Activated T-cell treated with anti-CD3 and anti-CD28 coated beads, Interleukin-2, amount 50 U/mL, for 72 hours (primary cell): ENCODE measurements at regions not wholly inside any gene's neighbourhood (a gene's known extent, or its start where the extent isn't known, plus 50 kb on each side); places are given as distances from the start of the nearest gene placed in this dataset.
"Not testable (repeated sequence)": the region's sequence is repeated elsewhere in the genome, so short reads cannot be mapped to it uniquely, and the experiment has no call there.

Experiments used
- ATAC-seq, 2 donors: fragments of 150-1000 bp; cut with Tn5 transposase; replicated peaks in 1 of 2; 2 replicates each; pipeline ENCODE4 v1.10.0; 2021; ENCODE audit warnings: moderate library complexity in 2 of 2, mild to moderate bottlenecking in 1 of 2
- DNase-seq, 2 donors: peaks; one replicate each; pipeline ENCODE4 v3.0.0; 2021 to 2022; ENCODE audit warnings: mixed read lengths in 1 of 2
- H3K27ac Mint-ChIP-seq: one replicate; pipeline ENCODE4 v1.8.0; 2022; ENCODE audit warnings: mild to moderate bottlenecking, moderate library complexity, mixed read lengths
- H3K27me3 Mint-ChIP-seq: one replicate; pipeline ENCODE4 v1.8.0; 2022; ENCODE audit warnings: low read depth, mixed read lengths
- H3K36me3 Mint-ChIP-seq, 2 donors: one replicate each; pipeline ENCODE4 v1.8.0; 2022; ENCODE audit warnings: mixed read lengths in 2 of 2, mild to moderate bottlenecking in 1 of 2; ENCODE audit not compliant: insufficient read depth in 2 of 2
- H3K4me1 Mint-ChIP-seq: one replicate; pipeline ENCODE4 v1.8.0; 2022; ENCODE audit warnings: low read depth, mixed read lengths
- H3K4me3 Mint-ChIP-seq, 2 donors: one replicate each; pipeline ENCODE4 v1.8.0; 2022; ENCODE audit warnings: mild to moderate bottlenecking in 2 of 2, mixed read lengths in 2 of 2, moderate library complexity in 2 of 2
- H3K9me3 Mint-ChIP-seq, 2 donors: one replicate each; pipeline ENCODE4 v1.8.0; 2022; ENCODE audit warnings: mixed read lengths in 2 of 2

GRCh38 chr6:67802771-67803170 lies 832.3 kb upstream of the ADGRB3 start:
- Mint-ChIP-seq H3K36me3 (peaks cover 0 to 6% of the 10 kb centered on the region in 2 donors), H3K27ac (no peak overlapping the region), H3K4me1 (no peaks in the 10 kb centered on the region), H3K9me3 (peaks cover 5 to 18% of the 10 kb centered on the region in 2 donors), H3K4me3 (no peak overlapping the region), H3K27me3 (no peaks in the 10 kb centered on the region)
- DNase-seq (no peak), ATAC-seq (no peak)

- no peak for ATAC-seq
- no peak overlapping the region for H3K4me3 Mint-ChIP-seq
- H3K27me3 Mint-ChIP-seq, result no peaks in the 10 kb centered on the region
- no peak overlapping the region for H3K27ac Mint-ChIP-seq
- no peak for DNase-seq
- peaks cover 3 to 4% of the 10 kb centered on the region in 2 donors for H3K9me3 Mint-ChIP-seq
- H3K4me1 Mint-ChIP-seq, result no peaks in the 10 kb centered on the region
- no peaks in the 10 kb centered on the region for H3K36me3 Mint-ChIP-seq
Measured at GRCh38 chr6:67792996-67793395, 842.1 kb upstream of the ADGRB3 start.

GRCh38 chr6:67790569-67790968 lies 844.5 kb upstream of the ADGRB3 start:
- H3K4me1 Mint-ChIP-seq, result no peaks in the 10 kb centered on the region
- H3K4me3 Mint-ChIP-seq, result no peak overlapping the region
- no peaks in the 10 kb centered on the region for H3K36me3 Mint-ChIP-seq
- DNase-seq (no peak), ATAC-seq (no peak)
- H3K27me3 Mint-ChIP-seq, result no peaks in the 10 kb centered on the region
- H3K9me3 Mint-ChIP-seq, result peaks cover 3 to 4% of the 10 kb centered on the region in 2 donors
- no peak overlapping the region for H3K27ac Mint-ChIP-seq

- not testable (repeated sequence) for H3K4me1 Mint-ChIP-seq, DNase-seq, ATAC-seq, H3K4me3 Mint-ChIP-seq, H3K27me3 Mint-ChIP-seq, H3K9me3 Mint-ChIP-seq, H3K36me3 Mint-ChIP-seq, H3K27ac Mint-ChIP-seq
Measured at GRCh38 chr6:67787119-67787518, 848.0 kb upstream of the ADGRB3 start.

GRCh38 chr6:67779876-67780275 lies 855.2 kb upstream of the ADGRB3 start:
- Mint-ChIP-seq H3K27me3 (no peaks in the 10 kb centered on the region), H3K4me3 (no peak overlapping the region), H3K36me3 (no peaks in the 10 kb centered on the region), H3K27ac (no peak overlapping the region), H3K9me3 (no peaks in the 10 kb centered on the region), H3K4me1 (no peaks in the 10 kb centered on the region)
- ATAC-seq (no peak), DNase-seq (no peak)

GRCh38 chr6:67775333-67775732 lies 859.7 kb upstream of the ADGRB3 start:
- no peak for DNase-seq
- Mint-ChIP-seq H3K27ac (no peak overlapping the region), H3K27me3 (no peaks in the 10 kb centered on the region), H3K4me1 (no peaks in the 10 kb centered on the region), H3K9me3 (peaks cover 3 to 4% of the 10 kb centered on the region in 2 donors), H3K4me3 (no peak overlapping the region), H3K36me3 (no peaks in the 10 kb centered on the region)
- no peak for ATAC-seq

- Mint-ChIP-seq H3K4me1 (no peaks in the 10 kb centered on the region), H3K27ac (no peak overlapping the region), H3K36me3 (no peaks in the 10 kb centered on the region), H3K9me3 (peaks cover 11 to 17% of the 10 kb centered on the region in 2 donors), H3K27me3 (no peaks in the 10 kb centered on the region), H3K4me3 (no peak overlapping the region)
- DNase-seq, result no peak
- no peak for ATAC-seq
Measured at GRCh38 chr6:67768972-67769371, 866.1 kb upstream of the ADGRB3 start.

- peaks cover 11 to 13% of the 10 kb centered on the region in 2 donors for H3K9me3 Mint-ChIP-seq
- not testable (repeated sequence) for H3K4me3 Mint-ChIP-seq, ATAC-seq, H3K27me3 Mint-ChIP-seq, H3K4me1 Mint-ChIP-seq, H3K36me3 Mint-ChIP-seq, DNase-seq, H3K27ac Mint-ChIP-seq
Measured at GRCh38 chr6:67767046-67767822, 867.8 kb upstream of the ADGRB3 start.

GRCh38 chr6:67766057-67766456 lies 869.0 kb upstream of the ADGRB3 start:
- DNase-seq, result no peak
- Mint-ChIP-seq H3K36me3 (no peaks in the 10 kb centered on the region), H3K27ac (no peak overlapping the region), H3K4me1 (no peaks in the 10 kb centered on the region), H3K4me3 (no peak overlapping the region), H3K9me3 (peaks cover 11 to 13% of the 10 kb centered on the region in 2 donors), H3K27me3 (no peaks in the 10 kb centered on the region)
- ATAC-seq, result no peak

- H3K36me3 Mint-ChIP-seq, result peaks cover 0 to 1% of the 10 kb centered on the region in 2 donors
- H3K4me3 Mint-ChIP-seq, result no peak overlapping the region
- H3K9me3 Mint-ChIP-seq, result peaks cover 0 to 7% of the 10 kb centered on the region in 2 donors
- no peak overlapping the region for H3K27ac Mint-ChIP-seq
- H3K4me1 Mint-ChIP-seq, result no peaks in the 10 kb centered on the region
- no peak for ATAC-seq
- no peaks in the 10 kb centered on the region for H3K27me3 Mint-ChIP-seq
- DNase-seq, result no peak
Measured at GRCh38 chr6:67759001-67759400, 876.1 kb upstream of the ADGRB3 start.

GRCh38 chr6:67757465-67758033 lies 877.5 kb upstream of the ADGRB3 start:
- no peak for ATAC-seq
- no peak for DNase-seq
- H3K27ac Mint-ChIP-seq, result no peak overlapping the region
- H3K9me3 Mint-ChIP-seq, result peaks cover 2 to 7% of the 10 kb centered on the region in 2 donors
- H3K4me1 Mint-ChIP-seq, result no peaks in the 10 kb centered on the region
- no peaks in the 10 kb centered on the region for H3K27me3 Mint-ChIP-seq
- peaks cover 0 to 1% of the 10 kb centered on the region in 2 donors for H3K36me3 Mint-ChIP-seq
- H3K4me3 Mint-ChIP-seq, result no peak overlapping the region

GRCh38 chr6:67748521-67748920 lies 886.6 kb upstream of the ADGRB3 start:
- DNase-seq, result no peak
- ATAC-seq, result no peak
- no peaks in the 10 kb centered on the region for H3K4me1 Mint-ChIP-seq
- peaks cover 4% of the 10 kb centered on the region in 2 donors for H3K9me3 Mint-ChIP-seq
- no peak overlapping the region for H3K27ac Mint-ChIP-seq
- H3K36me3 Mint-ChIP-seq, result no peaks in the 10 kb centered on the region
- no peak overlapping the region for H3K4me3 Mint-ChIP-seq
- H3K27me3 Mint-ChIP-seq, result no peaks in the 10 kb centered on the region

GRCh38 chr6:67736816-67737215 lies 898.3 kb upstream of the ADGRB3 start:
- Mint-ChIP-seq H3K27me3 (no peaks in the 10 kb centered on the region), H3K36me3 (peaks cover 0 to 6% of the 10 kb centered on the region in 2 donors), H3K4me1 (no peaks in the 10 kb centered on the region), H3K4me3 (no peak overlapping the region), H3K27ac (no peak overlapping the region), H3K9me3 (peaks cover 8 to 12% of the 10 kb centered on the region in 2 donors)
- ATAC-seq (no peak), DNase-seq (no peak)

GRCh38 chr6:67736161-67736560 lies 898.9 kb upstream of the ADGRB3 start:
- H3K36me3 Mint-ChIP-seq, result peaks cover 0 to 6% of the 10 kb centered on the region in 2 donors
- H3K27me3 Mint-ChIP-seq, result no peaks in the 10 kb centered on the region
- ATAC-seq, result no peak
- H3K9me3 Mint-ChIP-seq, result peaks cover 11 to 16% of the 10 kb centered on the region in 2 donors
- no peak overlapping the region for H3K4me3 Mint-ChIP-seq
- DNase-seq, result no peak
- H3K27ac Mint-ChIP-seq, result no peak overlapping the region
- no peaks in the 10 kb centered on the region for H3K4me1 Mint-ChIP-seq
